K562 (cell line): ENCODE measurements at regions not wholly inside any gene's neighbourhood (a gene's known extent, or its start where the extent isn't known, plus 50 kb on each side); places are given as distances from the start of the nearest gene placed in this dataset.

Experiments
- CTCF ChIP-seq, 3 experiments: IDR thresholded peaks in 2 of 3; conservative IDR thresholded peaks in 1 of 3; 2 replicates each; pipeline ENCODE4 v1.5.1; 2011 to 2012; ENCODE audit warnings: low read length in 3 of 3, mild to moderate bottlenecking in 3 of 3, control low read depth in 2 of 3, improper control_type of control experiment in 1 of 3, inconsistent platforms in 1 of 3, low read depth in 1 of 3, mixed read lengths in 1 of 3, moderate library complexity in 1 of 3; ENCODE audit not compliant: insufficient read depth in 2 of 3
- EGR1 ChIP-seq: fragments of 450-650 bp; conservative IDR thresholded peaks from 2 replicates; pipeline ENCODE4 v1.6.1; 2017; ENCODE audit warnings: mild to moderate bottlenecking
- GABPA ChIP-seq: fragments of 200-800 bp; sonication (Bioruptor generic); conservative IDR thresholded peaks from 2 replicates; pipeline ENCODE4 v1.6.1; 2016; ENCODE audit warnings: low read depth, missing genetic modification characterization, missing compliant biosample characterization
- HEY1 ChIP-seq: fragments of 250-450 bp; sonication (Bioruptor Pico); IDR thresholded peaks from 2 replicates; pipeline ENCODE4 v1.5.0; 2020; ENCODE audit warnings: mild to moderate bottlenecking, moderate library complexity, borderline replicate concordance
- MXI1 ChIP-seq: IDR thresholded peaks from 2 replicates; pipeline ENCODE4 v1.6.1; 2011; ENCODE audit warnings: low read depth, mild to moderate bottlenecking, improper control_type of control experiment, low read length
- PHF8 ChIP-seq: fragments of 200-600 bp; sonication (generic); IDR thresholded peaks from 2 replicates; pipeline ENCODE4 v1.6.1; 2012; ENCODE audit warnings: mixed run types, mild to moderate bottlenecking, inconsistent platforms, low read length, moderate library complexity, borderline replicate concordance
- POLR2A ChIP-seq: fragments of 450-650 bp; conservative IDR thresholded peaks from 2 replicates; pipeline ENCODE4 v1.6.1; 2016
- POU5F1 ChIP-seq: fragments of 150-350 bp; IDR thresholded peaks from 2 replicates; pipeline ENCODE4 v1.6.1; 2014; ENCODE audit warnings: borderline replicate concordance, low read length, low read depth, mild to moderate bottlenecking; ENCODE audit not compliant: partially characterized antibody
- ZNF133 ChIP-seq: fragments of 250-450 bp; sonication (Bioruptor Pico); IDR thresholded peaks from 2 replicates; pipeline ENCODE4 v1.4.0; 2020; ENCODE audit warnings: mild to moderate bottlenecking
- ZNF561 ChIP-seq: fragments of 450-650 bp; formaldehyde crosslinking; conservative IDR thresholded peaks from 2 replicates; pipeline ENCODE4 v1.4.0; 2020; ENCODE audit warnings: mild to moderate bottlenecking, moderate library complexity
- ZNF609 ChIP-seq: sonication (generic); formaldehyde crosslinking; IDR thresholded peaks from 2 replicates; pipeline ENCODE4 v1.8.1; 2023; ENCODE audit warnings: missing genetic modification reagents, mild to moderate bottlenecking, borderline replicate concordance
- TF ChIP-seq, protein P1 (sequence below): sonication (generic); formaldehyde crosslinking; IDR thresholded peaks from 2 replicates; pipeline ENCODE4 v1.8.0; 2023; ENCODE audit warnings: mild to moderate bottlenecking, missing genetic modification reagents
- TF ChIP-seq, protein P2 (sequence below): fragments of 250-450 bp; sonication (Bioruptor Pico); IDR thresholded peaks from 2 replicates; pipeline ENCODE4 v1.8.0; 2022; ENCODE audit warnings: inconsistent platforms, mild to moderate bottlenecking, moderate library complexity, borderline replicate concordance

GRCh38 chr15:94930960-94931359 lies 699.6 kb downstream of the MCTP2 start:
- TF ChIP-seq CTCF (IDR thresholded peaks at IDR 0.05 in 2 of 3, conservative IDR thresholded peaks at IDR 0.05 in 1 of 3; ENCODE audit: insufficient read depth in 2 of 3, low read depth in 1 of 3, low read length in 3 of 3) (no peak), POU5F1 (no peak), PHF8 (no peak), EGR1 (no peak), POLR2A (no peak), MXI1 (no peak), HEY1 (CRISPR knock-in tag) (no peak), GABPA (tag) (no peak), ZNF609 (no peak), ZNF561 (CRISPR knock-in tag) (no peak), ZNF133 (CRISPR knock-in tag) (no peak)
- TF ChIP-seq, protein P1, sequence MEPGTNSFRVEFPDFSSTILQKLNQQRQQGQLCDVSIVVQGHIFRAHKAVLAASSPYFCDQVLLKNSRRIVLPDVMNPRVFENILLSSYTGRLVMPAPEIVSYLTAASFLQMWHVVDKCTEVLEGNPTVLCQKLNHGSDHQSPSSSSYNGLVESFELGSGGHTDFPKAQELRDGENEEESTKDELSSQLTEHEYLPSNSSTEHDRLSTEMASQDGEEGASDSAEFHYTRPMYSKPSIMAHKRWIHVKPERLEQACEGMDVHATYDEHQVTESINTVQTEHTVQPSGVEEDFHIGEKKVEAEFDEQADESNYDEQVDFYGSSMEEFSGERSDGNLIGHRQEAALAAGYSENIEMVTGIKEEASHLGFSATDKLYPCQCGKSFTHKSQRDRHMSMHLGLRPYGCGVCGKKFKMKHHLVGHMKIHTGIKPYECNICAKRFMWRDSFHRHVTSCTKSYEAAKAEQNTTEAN (CRISPR knock-in tag), result no peak
- TF ChIP-seq, protein P2, sequence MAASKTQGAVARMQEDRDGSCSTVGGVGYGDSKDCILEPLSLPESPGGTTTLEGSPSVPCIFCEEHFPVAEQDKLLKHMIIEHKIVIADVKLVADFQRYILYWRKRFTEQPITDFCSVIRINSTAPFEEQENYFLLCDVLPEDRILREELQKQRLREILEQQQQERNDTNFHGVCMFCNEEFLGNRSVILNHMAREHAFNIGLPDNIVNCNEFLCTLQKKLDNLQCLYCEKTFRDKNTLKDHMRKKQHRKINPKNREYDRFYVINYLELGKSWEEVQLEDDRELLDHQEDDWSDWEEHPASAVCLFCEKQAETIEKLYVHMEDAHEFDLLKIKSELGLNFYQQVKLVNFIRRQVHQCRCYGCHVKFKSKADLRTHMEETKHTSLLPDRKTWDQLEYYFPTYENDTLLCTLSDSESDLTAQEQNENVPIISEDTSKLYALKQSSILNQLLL, result no peak
